H1 (cell line): ENCODE measurements at regions not wholly inside any gene's neighbourhood (a gene's known extent, or its start where the extent isn't known, plus 50 kb on each side); places are given as distances from the start of the nearest gene placed in this dataset.

Experiments
- CTCF ChIA-PET: fragments of 300-600 bp; sonication (Branson Sonifier 250); formaldehyde crosslinking; loops from one replicate; lab custom pipeline; 2021; ENCODE audit not compliant: partially characterized antibody; lab: Charles Lee
- POLR2A ChIA-PET: fragments of 300-600 bp; sonication (Branson Sonifier 250); formaldehyde crosslinking; loops from one replicate; lab custom pipeline; 2021; ENCODE audit warnings: inconsistent platforms; ENCODE audit not compliant: partially characterized antibody; lab: Charles Lee
- DNase-seq, 2 experiments: peaks; one replicate each; pipeline versions ENCODE4 v3.0.0 to v3.0.0-alpha.2; 2010 to 2022; ENCODE audit warnings: low spot score in 2 of 2, low read depth in 1 of 2, mixed read lengths in 1 of 2
- FAIRE-seq: peaks from 2 replicates; lab custom pipeline; 2011; peaks lifted over from hg19 to GRCh38; lab: Jason Lieb, UNC
- H2AFZ ChIP-seq: 2 replicates; pipeline ENCODE4 v1.8.1; 2012; ENCODE audit warnings: low read length, inconsistent platforms
- H2AK5ac ChIP-seq: 2 replicates; pipeline ENCODE4 v1.6.1; 2013; ENCODE audit warnings: low read depth, low read length
- H2BK120ac ChIP-seq: replicated peaks from 2 replicates; pipeline ENCODE3; 2013; ENCODE audit warnings: low read depth, low read length, inconsistent platforms
- H2BK12ac ChIP-seq: 2 replicates; pipeline ENCODE4 v1.6.1; 2013; ENCODE audit warnings: low read depth, low read length
- H2BK15ac ChIP-seq: 2 replicates; pipeline ENCODE4 v1.6.1; 2013; ENCODE audit warnings: low read length
- H2BK20ac ChIP-seq: 2 replicates; pipeline ENCODE4 v1.6.1; 2013; ENCODE audit warnings: low read length
- H2BK5ac ChIP-seq: 2 replicates; pipeline ENCODE4 v1.6.1; 2013; ENCODE audit warnings: low read depth, low read length
- H3K14ac ChIP-seq: 2 replicates; pipeline ENCODE4 v1.6.1; 2013; ENCODE audit warnings: inconsistent platforms; ENCODE audit not compliant: insufficient read length
- H3K18ac ChIP-seq: 2 replicates; pipeline ENCODE4 v1.6.1; 2013; ENCODE audit warnings: low read length; ENCODE audit errors: extremely low read depth
- H3K23ac ChIP-seq: 2 replicates; pipeline ENCODE4 v1.6.1; 2013; ENCODE audit warnings: inconsistent platforms; ENCODE audit not compliant: insufficient read length
- H3K23me2 ChIP-seq: 2 replicates; pipeline ENCODE4 v1.6.1; 2013; ENCODE audit warnings: low read depth, low read length
- H3K27ac ChIP-seq: 2 replicates; pipeline ENCODE4 v1.6.1; 2011; ENCODE audit warnings: low read depth, low read length, inconsistent platforms
- H3K27me3 ChIP-seq, 4 experiments: replicated peaks in 1 of 4; 1 replicate in 1 of 4; 2 replicates in 3 of 4; pipeline versions ENCODE4 v1.6.1 to v1.8.1; 2011 to 2013; ENCODE audit warnings: low read length in 3 of 4, mild to moderate bottlenecking in 3 of 4, inconsistent platforms in 2 of 4, mixed read lengths in 2 of 4, moderate library complexity in 1 of 4; ENCODE audit not compliant: control insufficient read depth in 3 of 4, insufficient read depth in 3 of 4; ENCODE audit errors: extremely low read depth in 1 of 4
- H3K36me3 ChIP-seq, 4 experiments: 2 replicates each; pipeline versions ENCODE4 v1.6.1 to v1.8.1; 2011 to 2013; ENCODE audit warnings: mild to moderate bottlenecking in 4 of 4, low read length in 3 of 4, moderate library complexity in 2 of 4, control low read depth in 1 of 4, inconsistent platforms in 1 of 4; ENCODE audit not compliant: insufficient read depth in 4 of 4, control insufficient read depth in 2 of 4
- H3K4ac ChIP-seq: replicated peaks from 2 replicates; pipeline ENCODE3; 2013; ENCODE audit warnings: low read length, low read depth, mixed read lengths, inconsistent platforms; ENCODE audit not compliant: insufficient read length
- H3K4me1 ChIP-seq, 4 experiments: replicated peaks in 1 of 4; 1 replicate in 1 of 4; 2 replicates in 3 of 4; pipeline versions ENCODE4 v1.6.1 to v1.8.1; 2011 to 2013; ENCODE audit warnings: low read length in 3 of 4, inconsistent platforms in 2 of 4, mixed read lengths in 1 of 4; ENCODE audit not compliant: insufficient read depth in 4 of 4, control insufficient read depth in 3 of 4
- H3K4me2 ChIP-seq, 2 experiments: 2 replicates each; pipeline versions ENCODE4 v1.6.1 to v1.8.1; 2011 to 2013; ENCODE audit warnings: low read depth in 2 of 2, low read length in 2 of 2, control low read depth in 1 of 2, inconsistent platforms in 1 of 2, mild to moderate bottlenecking in 1 of 2; ENCODE audit not compliant: insufficient read depth in 1 of 2
- H3K4me3 ChIP-seq, 4 experiments: fragments of 200-600, 300-600 bp in 1 of 4; sonication (generic), shearing (Covaris generic), sonication (Bioruptor Twin) in 1 of 4; 2 replicates each; pipeline versions ENCODE4 v1.5.1 to v1.8.1; 2011 to 2016; ENCODE audit warnings: low read length in 4 of 4, low read depth in 3 of 4, control low read depth in 2 of 4, inconsistent platforms in 2 of 4, mild to moderate bottlenecking in 2 of 4, mixed read lengths in 1 of 4, moderate library complexity in 1 of 4; ENCODE audit not compliant: insufficient read depth in 2 of 4; ENCODE audit errors: extremely low read depth in 1 of 4
- H3K56ac ChIP-seq: replicated peaks from 2 replicates; pipeline ENCODE3; 2013; ENCODE audit warnings: low read depth, mild to moderate bottlenecking, mixed read lengths, low read length, inconsistent platforms; ENCODE audit not compliant: insufficient read length
- H3K79me1 ChIP-seq: 2 replicates; pipeline ENCODE4 v1.6.1; 2013; ENCODE audit warnings: low read depth, low read length, control low read depth
- H3K79me2 ChIP-seq, 2 experiments: 2 replicates each; pipeline versions ENCODE4 v1.6.1 to v1.8.1; 2012 to 2013; ENCODE audit warnings: low read length in 2 of 2, mild to moderate bottlenecking in 2 of 2, inconsistent platforms in 1 of 2; ENCODE audit not compliant: insufficient read depth in 2 of 2, control insufficient read depth in 1 of 2
- H3K9ac ChIP-seq, 4 experiments: replicated peaks in 1 of 4; 1 replicate in 1 of 4; 2 replicates in 3 of 4; pipeline versions ENCODE4 v1.6.1 to v1.8.1; 2011 to 2013; ENCODE audit warnings: low read depth in 3 of 4, low read length in 3 of 4, control low read depth in 2 of 4, mild to moderate bottlenecking in 2 of 4, moderate library complexity in 2 of 4, inconsistent platforms in 1 of 4; ENCODE audit errors: extremely low read depth in 1 of 4
- H3K9me3 ChIP-seq, 2 experiments: 2 replicates each; pipeline versions ENCODE4 v1.6.1 to v1.8.1; 2012 to 2013; ENCODE audit warnings: mild to moderate bottlenecking in 2 of 2, moderate library complexity in 2 of 2, control low read depth in 1 of 2, inconsistent platforms in 1 of 2, low read depth in 1 of 2, low read length in 1 of 2, mixed read lengths in 1 of 2; ENCODE audit not compliant: insufficient read depth in 2 of 2
- H4K20me1 ChIP-seq, 2 experiments: replicated peaks in 1 of 2; 2 replicates each; pipeline versions ENCODE3 to v1.8.1; 2011 to 2013; ENCODE audit warnings: inconsistent platforms in 2 of 2, low read length in 2 of 2, mild to moderate bottlenecking in 1 of 2; ENCODE audit not compliant: insufficient read depth in 2 of 2, control insufficient read depth in 1 of 2
- H4K5ac ChIP-seq: 2 replicates; pipeline ENCODE4 v1.6.1; 2013; ENCODE audit warnings: low read length, low read depth, mixed read lengths, inconsistent platforms; ENCODE audit not compliant: insufficient read length
- H4K8ac ChIP-seq: 2 replicates; pipeline ENCODE4 v1.8.0; 2013; ENCODE audit warnings: mild to moderate bottlenecking, moderate library complexity, low read length, inconsistent platforms; ENCODE audit not compliant: insufficient read depth; ENCODE audit errors: extremely low read depth
- H4K91ac ChIP-seq: replicated peaks from 2 replicates; pipeline ENCODE3; 2013; ENCODE audit warnings: low read length, mixed read lengths, inconsistent platforms; ENCODE audit not compliant: insufficient read length
- BRCA1 ChIP-seq: IDR thresholded peaks from 2 replicates; pipeline ENCODE4 v1.6.1; 2012; ENCODE audit warnings: low read depth, low read length, improper control_type of control experiment
- CHD1 ChIP-seq: IDR thresholded peaks from 2 replicates; pipeline ENCODE4 v1.6.1; 2012; ENCODE audit warnings: low read depth, low read length, improper control_type of control experiment
- CHD2 ChIP-seq: IDR thresholded peaks from 2 replicates; pipeline ENCODE4 v1.6.1; 2012; ENCODE audit warnings: low read length, improper control_type of control experiment
- HDAC6 ChIP-seq: IDR thresholded peaks from one replicate; pipeline ENCODE4 v1.7.1; 2012; ENCODE audit warnings: low read depth, mild to moderate bottlenecking, inconsistent platforms, low read length, moderate library complexity
- NANOG ChIP-seq: IDR thresholded peaks from 2 replicates; pipeline ENCODE4 v1.6.1; 2011; ENCODE audit warnings: low read length, low read depth, mild to moderate bottlenecking, inconsistent platforms; ENCODE audit not compliant: insufficient read depth, poor library complexity, severe bottlenecking
- NRF1 ChIP-seq: IDR thresholded peaks from 2 replicates; pipeline ENCODE4 v1.6.1; 2011; ENCODE audit warnings: mild to moderate bottlenecking, low read depth, low read length, improper control_type of control experiment
- POLR2A ChIP-seq, 2 experiments: IDR thresholded peaks; 1 replicate in 1 of 2; 2 replicates in 1 of 2; pipeline ENCODE4 v1.6.1; 2011; ENCODE audit warnings: low read depth in 2 of 2, low read length in 2 of 2, mild to moderate bottlenecking in 2 of 2; ENCODE audit errors: control extremely low read depth in 1 of 2
- POU5F1 ChIP-seq: IDR thresholded peaks from 2 replicates; pipeline ENCODE4 v1.6.1; 2011; ENCODE audit warnings: low read depth, mild to moderate bottlenecking, low read length, moderate library complexity
- SIN3A ChIP-seq, 2 experiments: IDR thresholded peaks in 1 of 2; conservative IDR thresholded peaks in 1 of 2; 2 replicates each; pipeline ENCODE4 v1.6.1; 2011 to 2012; ENCODE audit warnings: low read length in 2 of 2, improper control_type of control experiment in 1 of 2, low read depth in 1 of 2, mild to moderate bottlenecking in 1 of 2
- SP2 ChIP-seq: IDR thresholded peaks from 2 replicates; pipeline ENCODE4 v1.6.1; 2012; ENCODE audit warnings: mild to moderate bottlenecking, low read length, inconsistent platforms
- TCF12 ChIP-seq: IDR thresholded peaks from 2 replicates; pipeline ENCODE4 v1.6.1; 2011; ENCODE audit warnings: low read depth, mild to moderate bottlenecking, low read length
- WGBS, 2 experiments: shearing (Covaris generic) in 1 of 2; methylation state at CpG; one replicate each; pipeline versions ENCODE4 v1.1.6 to v1.1.7; 2013 to 2015; ENCODE audit warnings: low lambda C conversion rate in 2 of 2, mixed read lengths in 2 of 2, inconsistent platforms in 1 of 2, low coverage in 1 of 2, missing lambda C conversion rate in 1 of 2; ENCODE audit not compliant: insufficient replicate concordance in 2 of 2, insufficient coverage in 1 of 2, insufficient read length in 1 of 2; ENCODE audit errors: extremely low coverage in 1 of 2, missing lambda C conversion rate in 1 of 2; 5-methylcytosine and 5-hydroxymethylcytosine counted together

- Histone ChIP-seq H3K56ac (no peak overlapping the region), H3K9me3 (no peaks in the 10 kb centered on the region), H2AFZ (peak overlapping the region; percentile 30; the same call in 1 of the 2 replicates), H3K14ac (no peak overlapping the region), H2BK120ac (no peak overlapping the region), H2BK5ac (no peak overlapping the region), H3K4me2 (no peak overlapping the region), H2AK5ac (no peak overlapping the region), H3K23me2 (no peaks in the 10 kb centered on the region; the same call in 1 of the 2 replicates), H4K5ac (no peak overlapping the region), H4K91ac (no peak overlapping the region), H3K23ac (no peak overlapping the region), H4K8ac (no peak overlapping the region), H4K20me1 (no peaks in the 10 kb centered on the region), H2BK15ac (no peak overlapping the region), H3K18ac (no peak overlapping the region), H3K27ac (no peak overlapping the region), H3K27me3 (no peaks in the 10 kb centered on the region), H2BK12ac (no peak overlapping the region; the same call in 1 of the 2 replicates), H2BK20ac (no peak overlapping the region), H3K4ac (no peak overlapping the region), H3K9ac (no peak overlapping the region), H3K36me3 (no peaks in the 10 kb centered on the region), H3K4me1 (peaks cover 0 to 8% (median 0%) of the 10 kb centered on the region in 4 experiments; a peak in 3 of 7 replicates), H3K79me2 (no peaks in the 10 kb centered on the region), H3K4me3 (no peak overlapping the region), H3K79me1 (no peaks in the 10 kb centered on the region)
- POLR2A ChIA-PET, result no interaction called here
- CTCF ChIA-PET, result interaction anchor here (0.7 kb wide), 1 partner anchor 88 kb away, joined by 3 read pairs; no protein-coding TSS in a partner anchor
- no peak for DNase-seq
- TF ChIP-seq BRCA1 (no peak), POU5F1 (no peak), NANOG (no peak), TCF12 (no peak), CHD2 (no peak), POLR2A (IDR thresholded peaks at IDR 0.05; ENCODE audit: control extremely low read depth in 1 of 2, low read depth in 2 of 2, low read length in 2 of 2) (no peak), CHD1 (no peak), HDAC6 (no peak), SIN3A (conservative IDR thresholded peaks at IDR 0.05 in 1 of 2, IDR thresholded peaks at IDR 0.05 in 1 of 2; ENCODE audit: low read depth in 1 of 2, low read length in 2 of 2) (no peak), NRF1 (no peak), SP2 (no peak)
- 88% methylated on average over 3 of the region's 3 CpGs; no CpG with 5 or more reads in 1 of the 2 experiments for WGBS, 2 experiments
- FAIRE-seq, result no peak
Measured at GRCh38 chr12:68422159-68422558, 90.0 kb upstream of the MDM1 start.
